ENCODE measurements at regions not wholly inside any gene's neighbourhood (a gene's known extent, or its start where the extent isn't known, plus 50 kb on each side); places are given as distances from the start of the nearest gene placed in this dataset.

DNA sequence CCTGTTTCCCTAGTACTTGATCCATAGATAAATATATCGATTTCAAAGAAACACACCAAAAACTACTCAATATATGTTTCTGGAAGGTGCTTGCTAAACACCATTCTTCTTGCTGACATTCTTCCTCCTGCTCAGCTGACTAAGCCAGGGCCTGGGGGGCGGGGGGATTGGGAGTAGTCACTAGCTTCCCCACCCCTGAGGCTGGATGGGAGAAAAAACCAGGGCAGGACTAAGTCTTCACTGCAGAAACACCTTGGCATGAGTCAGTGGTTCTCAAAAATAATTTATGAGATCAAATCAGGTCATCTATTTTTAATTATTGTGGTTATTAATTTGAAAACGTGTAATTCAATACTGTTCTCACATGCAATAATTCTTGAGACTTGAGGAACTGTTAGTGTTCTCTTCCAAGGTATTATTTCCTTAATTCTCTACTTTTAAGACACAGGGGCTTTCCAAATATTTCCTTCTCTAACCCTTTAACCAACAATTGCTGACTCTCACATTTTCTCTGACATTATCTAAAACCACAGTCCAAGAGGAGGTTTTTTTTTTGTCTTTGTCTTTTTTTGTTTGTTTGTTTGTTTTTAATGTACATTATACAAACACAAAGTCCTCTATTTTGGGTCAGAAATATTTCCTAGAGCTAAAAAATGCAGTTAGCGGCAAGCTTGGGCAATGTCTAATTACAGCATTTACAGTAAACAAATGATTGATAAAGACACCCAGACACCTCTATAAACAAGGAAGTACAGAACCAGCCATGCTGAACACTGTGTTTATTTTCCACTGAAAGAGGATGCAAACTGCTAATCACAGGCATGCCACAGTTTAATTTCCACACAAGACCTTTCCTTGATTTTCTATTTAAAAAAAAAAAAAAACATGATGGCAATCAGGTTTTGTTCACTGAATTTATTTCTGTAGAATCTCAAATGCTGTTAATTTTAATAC, 120.3 kb upstream of the USP9X start:
- WGBS (ENCODE audit: insufficient coverage), result 80% methylated on average over 1 of the region's 4 CpGs
- Histone ChIP-seq H3K27ac (ENCODE audit: insufficient read depth in 1 of 2, low read depth in 1 of 2, low read length in 2 of 2, poor library complexity in 1 of 2, severe bottlenecking in 2 of 2) (no peak overlapping the region), H3K36me3 (ENCODE audit: control insufficient read depth in 4 of 4, insufficient read depth in 4 of 4, low read length in 3 of 4) (no peaks in the 10 kb centered on the region), H3K9me3 (ENCODE audit: control extremely low read depth in 1 of 5, control insufficient read depth in 4 of 5, insufficient read depth in 2 of 5, low read depth in 1 of 5, low read length in 4 of 5) (no peaks in the 10 kb centered on the region), H3K27me3 (replicated peaks in 2 of 5; ENCODE audit: control insufficient read depth in 4 of 5, insufficient read depth in 5 of 5, low read length in 4 of 5) (no peaks in the 10 kb centered on the region), H3K4me1 (ENCODE audit: control extremely low read depth in 1 of 4, control insufficient read depth in 4 of 4, insufficient read depth in 4 of 4, low read length in 3 of 4) (peaks cover 0 to 3% (median 0%) of the 10 kb centered on the region in 4 experiments), H3K4me3 (ENCODE audit: control insufficient read depth in 1 of 7, extremely low read depth in 1 of 7, insufficient read depth in 4 of 7, low read depth in 2 of 7, low read length in 6 of 7) (no peak overlapping the region)
- CTCF ChIA-PET, result no interaction called here
- POLR2A ChIA-PET, result interaction anchor here (0.5 kb wide), 1 partner anchor 21 kb away, joined by 4 read pairs; no protein-coding TSS in a partner anchor
- DNase-seq, result peak in 2 of 3 donors; percentile 30 to 31

DNA sequence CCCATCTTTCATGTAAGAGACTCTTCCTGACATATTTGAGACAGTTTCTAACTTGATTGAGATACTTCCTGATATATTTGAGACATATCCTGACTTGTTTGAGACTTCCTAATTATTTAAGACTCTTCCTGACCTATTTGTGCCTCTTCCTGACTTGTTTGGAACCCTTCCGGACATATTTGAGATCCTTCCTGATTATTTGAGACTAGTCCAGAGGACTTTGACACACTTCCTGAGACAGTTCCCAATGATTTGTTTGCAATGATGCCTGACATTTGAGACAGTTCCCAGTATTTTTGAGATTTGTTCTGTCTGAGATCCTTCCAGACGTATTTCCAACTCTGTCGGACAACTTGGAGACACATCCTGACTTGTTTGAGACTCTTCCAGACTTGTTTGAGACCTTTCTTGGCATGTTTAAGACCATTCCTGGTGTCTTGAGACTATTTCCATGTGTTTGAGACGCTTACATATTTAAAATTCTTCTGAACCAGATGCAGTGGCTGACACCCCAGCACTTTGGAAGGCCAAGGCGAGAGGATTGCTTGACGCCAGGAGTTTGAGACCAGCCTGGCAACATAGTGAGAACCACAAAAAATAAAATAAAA, 118.9 kb upstream of the USP9X start:
- WGBS (ENCODE audit: insufficient coverage), result 86% methylated on average over 6 of the region's 6 CpGs
- no peak for DNase-seq
- Histone ChIP-seq H3K27ac (ENCODE audit: insufficient read depth in 1 of 2, low read depth in 1 of 2, low read length in 2 of 2, poor library complexity in 1 of 2, severe bottlenecking in 2 of 2) (no peak overlapping the region), H3K36me3 (ENCODE audit: control insufficient read depth in 4 of 4, insufficient read depth in 4 of 4, low read length in 3 of 4) (no peaks in the 10 kb centered on the region), H3K4me1 (ENCODE audit: control extremely low read depth in 1 of 4, control insufficient read depth in 4 of 4, insufficient read depth in 4 of 4, low read length in 3 of 4) (peaks cover 0 to 3% (median 0%) of the 10 kb centered on the region in 4 experiments), H3K4me3 (ENCODE audit: control insufficient read depth in 1 of 7, extremely low read depth in 1 of 7, insufficient read depth in 4 of 7, low read depth in 2 of 7, low read length in 6 of 7) (no peak overlapping the region), H3K27me3 (replicated peaks in 2 of 5; ENCODE audit: control insufficient read depth in 4 of 5, insufficient read depth in 5 of 5, low read length in 4 of 5) (no peaks in the 10 kb centered on the region), H3K9me3 (ENCODE audit: control extremely low read depth in 1 of 5, control insufficient read depth in 4 of 5, insufficient read depth in 2 of 5, low read depth in 1 of 5, low read length in 4 of 5) (peaks cover 0 to under 1% (median 0%) of the 10 kb centered on the region in 5 experiments)
- CTCF ChIA-PET, result no interaction called here
- POLR2A ChIA-PET, result no interaction called here

DNA sequence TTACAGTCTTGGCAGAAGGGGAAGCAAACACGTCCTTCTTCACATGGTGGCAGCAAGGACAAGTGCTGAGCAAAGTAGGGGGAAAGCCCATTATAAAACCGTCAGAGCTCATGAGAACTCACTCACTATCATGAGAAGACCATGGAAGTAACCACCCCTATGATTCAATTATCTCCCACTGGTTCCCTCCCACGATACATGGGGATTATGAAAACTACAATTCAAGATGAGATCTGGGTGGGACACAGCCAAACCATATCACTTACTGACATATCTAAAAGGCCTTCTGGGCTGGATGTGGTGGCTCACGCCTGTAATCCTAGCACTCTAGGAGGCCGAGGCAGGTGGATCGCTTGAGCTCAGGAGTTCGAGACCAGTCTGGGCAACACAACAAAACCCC, 117.1 kb upstream of the USP9X start:
- 100% methylated on average over 4 of the region's 7 CpGs for WGBS (ENCODE audit: insufficient coverage)
- CTCF ChIA-PET, result no interaction called here

DNA sequence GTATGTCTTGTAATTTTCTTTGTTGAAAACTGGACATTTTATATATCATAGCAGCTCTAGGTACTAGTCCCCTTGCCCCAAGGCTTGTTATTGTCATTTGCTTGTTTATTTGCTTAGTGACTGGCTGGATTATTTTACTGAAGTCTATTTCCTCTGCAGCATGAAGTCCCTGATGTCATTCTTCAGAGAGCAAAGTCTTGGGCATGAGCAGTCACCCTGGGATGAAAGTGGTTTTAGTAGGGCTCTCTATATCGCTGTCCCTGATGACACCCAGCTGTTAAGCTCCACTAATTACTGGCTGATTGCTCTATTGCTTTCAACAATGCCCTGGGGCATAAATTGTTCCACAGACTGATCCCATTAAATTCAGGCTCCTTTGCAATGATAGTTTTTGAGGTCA, 113.5 kb upstream of the USP9X start:
- peaks cover 0 to 6% (median 2%) of the 10 kb centered on the region in 5 experiments for H3K9me3 ChIP-seq (ENCODE audit: control extremely low read depth in 1 of 5, control insufficient read depth in 4 of 5, insufficient read depth in 2 of 5, low read depth in 1 of 5, low read length in 4 of 5)

More for the DNA sequence above, 117.1 kb upstream of the USP9X start:
- no peak for DNase-seq
- no peaks in the 10 kb centered on the region for H3K36me3 ChIP-seq (ENCODE audit: control insufficient read depth in 4 of 4, insufficient read depth in 4 of 4, low read length in 3 of 4)
- no peak overlapping the region for H3K4me3 ChIP-seq (ENCODE audit: control insufficient read depth in 1 of 7, extremely low read depth in 1 of 7, insufficient read depth in 4 of 7, low read depth in 2 of 7, low read length in 6 of 7)
- peaks cover 0 to 3% (median 0%) of the 10 kb centered on the region in 4 experiments for H3K4me1 ChIP-seq (ENCODE audit: control extremely low read depth in 1 of 4, control insufficient read depth in 4 of 4, insufficient read depth in 4 of 4, low read length in 3 of 4)
- POLR2A ChIA-PET, result no interaction called here
- H3K27ac ChIP-seq (ENCODE audit: insufficient read depth in 1 of 2, low read depth in 1 of 2, low read length in 2 of 2, poor library complexity in 1 of 2, severe bottlenecking in 2 of 2), result no peak overlapping the region
- H3K27me3 ChIP-seq (replicated peaks in 2 of 5; ENCODE audit: control insufficient read depth in 4 of 5, insufficient read depth in 5 of 5, low read length in 4 of 5), result peaks cover 0 to 5% (median 0%) of the 10 kb centered on the region in 5 experiments
- peaks cover 0 to 6% (median 2%) of the 10 kb centered on the region in 5 experiments for H3K9me3 ChIP-seq (ENCODE audit: control extremely low read depth in 1 of 5, control insufficient read depth in 4 of 5, insufficient read depth in 2 of 5, low read depth in 1 of 5, low read length in 4 of 5)

DNA sequence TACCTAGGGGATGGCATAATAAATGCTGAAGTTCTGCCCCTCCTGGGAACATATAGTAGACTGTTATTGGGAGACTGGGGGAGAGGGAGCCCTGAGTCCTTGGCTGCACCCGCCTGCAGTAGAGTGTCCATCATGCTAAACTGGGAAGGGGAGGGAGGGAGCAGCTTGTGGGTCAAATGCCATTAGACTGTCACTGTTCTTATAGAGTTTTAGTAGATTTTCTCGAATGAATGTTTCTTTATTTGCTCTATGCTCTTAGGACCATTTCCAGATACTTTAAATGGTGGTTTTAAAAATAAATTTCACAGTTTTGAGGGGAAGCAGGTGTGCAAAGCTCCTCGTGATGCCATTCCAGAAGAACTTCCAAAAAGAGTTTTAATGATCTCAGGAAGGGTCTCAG, 111.6 kb upstream of the USP9X start:
- Histone ChIP-seq H3K36me3 (ENCODE audit: control insufficient read depth in 4 of 4, insufficient read depth in 4 of 4, low read length in 3 of 4) (no peaks in the 10 kb centered on the region), H3K4me3 (ENCODE audit: control insufficient read depth in 1 of 7, extremely low read depth in 1 of 7, insufficient read depth in 4 of 7, low read depth in 2 of 7, low read length in 6 of 7) (no peak overlapping the region), H3K27me3 (replicated peaks in 2 of 5; ENCODE audit: control insufficient read depth in 4 of 5, insufficient read depth in 5 of 5, low read length in 4 of 5) (peaks cover 0 to 5% (median 0%) of the 10 kb centered on the region in 5 experiments), H3K27ac (ENCODE audit: insufficient read depth in 1 of 2, low read depth in 1 of 2, low read length in 2 of 2, poor library complexity in 1 of 2, severe bottlenecking in 2 of 2) (no peak overlapping the region), H3K4me1 (ENCODE audit: control extremely low read depth in 1 of 4, control insufficient read depth in 4 of 4, insufficient read depth in 4 of 4, low read length in 3 of 4) (no peaks in the 10 kb centered on the region), H3K9me3 (ENCODE audit: control extremely low read depth in 1 of 5, control insufficient read depth in 4 of 5, insufficient read depth in 2 of 5, low read depth in 1 of 5, low read length in 4 of 5) (peaks cover 1 to 7% (median 4%) of the 10 kb centered on the region in 5 experiments)
- POLR2A ChIA-PET, result no interaction called here
- no peak for DNase-seq
- CTCF ChIA-PET, result no interaction called here
- WGBS (ENCODE audit: insufficient coverage), result 80% methylated on average over 2 of the region's 3 CpGs

More for the DNA sequence above, 113.5 kb upstream of the USP9X start:
- WGBS (ENCODE audit: insufficient coverage), result 100% methylated on average over 1 of the region's 1 CpG
- H3K36me3 ChIP-seq (ENCODE audit: control insufficient read depth in 4 of 4, insufficient read depth in 4 of 4, low read length in 3 of 4), result no peaks in the 10 kb centered on the region
- ChIA-PET POLR2A (no interaction called here), CTCF (no interaction called here)
- no peak overlapping the region for H3K4me3 ChIP-seq (ENCODE audit: control insufficient read depth in 1 of 7, extremely low read depth in 1 of 7, insufficient read depth in 4 of 7, low read depth in 2 of 7, low read length in 6 of 7)
- H3K27me3 ChIP-seq (replicated peaks in 2 of 5; ENCODE audit: control insufficient read depth in 4 of 5, insufficient read depth in 5 of 5, low read length in 4 of 5), result peaks cover 0 to 5% (median 0%) of the 10 kb centered on the region in 5 experiments
- DNase-seq, result no peak
- no peak overlapping the region for H3K27ac ChIP-seq (ENCODE audit: insufficient read depth in 1 of 2, low read depth in 1 of 2, low read length in 2 of 2, poor library complexity in 1 of 2, severe bottlenecking in 2 of 2)
- H3K4me1 ChIP-seq (ENCODE audit: control extremely low read depth in 1 of 4, control insufficient read depth in 4 of 4, insufficient read depth in 4 of 4, low read length in 3 of 4), result no peaks in the 10 kb centered on the region

DNA sequence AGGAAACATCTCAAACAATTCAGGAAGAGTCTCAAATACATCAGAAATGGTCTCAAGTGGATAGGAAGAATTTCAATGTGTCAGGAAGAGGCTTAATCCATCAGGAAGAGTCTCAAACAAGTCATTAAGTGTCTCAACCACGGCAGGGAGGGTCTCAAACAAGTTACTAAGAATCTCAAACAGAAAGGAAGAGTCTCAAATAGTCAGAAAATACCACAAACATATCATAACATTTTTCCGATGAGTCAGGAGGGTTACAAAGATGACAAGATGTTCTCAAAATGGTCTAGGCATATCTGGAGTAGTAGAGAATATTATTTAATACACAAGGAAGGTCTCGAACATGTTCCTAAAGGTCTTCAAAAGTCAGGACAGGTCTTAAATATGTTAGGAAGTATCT, 109.3 kb upstream of the USP9X start:
- peaks cover 0 to 5% (median 0%) of the 10 kb centered on the region in 5 experiments for H3K27me3 ChIP-seq (replicated peaks in 2 of 5; ENCODE audit: control insufficient read depth in 4 of 5, insufficient read depth in 5 of 5, low read length in 4 of 5)
- no peak overlapping the region for H3K4me3 ChIP-seq (ENCODE audit: control insufficient read depth in 1 of 7, extremely low read depth in 1 of 7, insufficient read depth in 4 of 7, low read depth in 2 of 7, low read length in 6 of 7)
- ChIA-PET POLR2A (no interaction called here), CTCF (no interaction called here)
- H3K27ac ChIP-seq (ENCODE audit: insufficient read depth in 1 of 2, low read depth in 1 of 2, low read length in 2 of 2, poor library complexity in 1 of 2, severe bottlenecking in 2 of 2), result no peak overlapping the region
- H3K4me1 ChIP-seq (ENCODE audit: control extremely low read depth in 1 of 4, control insufficient read depth in 4 of 4, insufficient read depth in 4 of 4, low read length in 3 of 4), result no peaks in the 10 kb centered on the region
- H3K9me3 ChIP-seq (ENCODE audit: control extremely low read depth in 1 of 5, control insufficient read depth in 4 of 5, insufficient read depth in 2 of 5, low read depth in 1 of 5, low read length in 4 of 5), result peaks cover 1 to 11% (median 4%) of the 10 kb centered on the region in 5 experiments
- H3K36me3 ChIP-seq (ENCODE audit: control insufficient read depth in 4 of 4, insufficient read depth in 4 of 4, low read length in 3 of 4), result no peaks in the 10 kb centered on the region
- no peak for DNase-seq
- WGBS (ENCODE audit: insufficient coverage), result 100% methylated on average over 2 of the region's 3 CpGs

DNA sequence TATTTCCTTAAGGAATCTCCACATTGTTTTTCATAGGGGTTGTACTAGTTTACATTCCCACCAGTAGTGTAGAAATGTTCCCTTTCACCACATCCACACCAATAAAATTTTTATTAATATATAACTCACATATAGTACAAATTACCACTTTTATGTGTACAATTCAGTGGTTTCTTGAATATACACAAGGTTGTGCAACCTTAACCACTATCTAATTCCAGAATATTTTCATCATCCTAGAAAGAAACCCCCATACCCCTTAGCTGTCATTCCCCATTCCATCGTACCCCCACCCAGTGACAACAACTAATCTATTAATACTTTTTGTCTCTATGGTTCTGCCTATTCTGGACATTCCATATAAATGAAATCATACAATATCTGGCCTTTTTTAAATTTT, 108.3 kb upstream of the USP9X start:
- H3K27me3 ChIP-seq (replicated peaks in 2 of 5; ENCODE audit: control insufficient read depth in 4 of 5, insufficient read depth in 5 of 5, low read length in 4 of 5), result peaks cover 0 to 5% (median 0%) of the 10 kb centered on the region in 5 experiments
- H3K4me1 ChIP-seq (ENCODE audit: control extremely low read depth in 1 of 4, control insufficient read depth in 4 of 4, insufficient read depth in 4 of 4, low read length in 3 of 4), result no peaks in the 10 kb centered on the region
- H3K9me3 ChIP-seq (ENCODE audit: control extremely low read depth in 1 of 5, control insufficient read depth in 4 of 5, insufficient read depth in 2 of 5, low read depth in 1 of 5, low read length in 4 of 5), result peaks cover 0 to 11% (median 4%) of the 10 kb centered on the region in 5 experiments
- no CpG with 5 or more reads among the region's 1 CpG for WGBS (ENCODE audit: insufficient coverage)
- CTCF ChIA-PET, result no interaction called here
- no peak overlapping the region for H3K27ac ChIP-seq (ENCODE audit: insufficient read depth in 1 of 2, low read depth in 1 of 2, low read length in 2 of 2, poor library complexity in 1 of 2, severe bottlenecking in 2 of 2)
- no peak for DNase-seq
- POLR2A ChIA-PET, result no interaction called here
- H3K36me3 ChIP-seq (ENCODE audit: control insufficient read depth in 4 of 4, insufficient read depth in 4 of 4, low read length in 3 of 4), result no peaks in the 10 kb centered on the region
- H3K4me3 ChIP-seq (ENCODE audit: control insufficient read depth in 1 of 7, extremely low read depth in 1 of 7, insufficient read depth in 4 of 7, low read depth in 2 of 7, low read length in 6 of 7), result no peak overlapping the region

All from common myeloid progenitor, CD34-positive (primary cell).